GM19324 (cell line): ENCODE measurements at regions not wholly inside any gene's neighbourhood (a gene's known extent, or its start where the extent isn't known, plus 50 kb on each side); places are given as distances from the start of the nearest gene placed in this dataset.

Source experiments
- ATAC-seq: cut with Tn5 transposase; IDR thresholded peaks from one replicate; pipeline ENCODE4 v1.9.1; 2021; ENCODE audit warnings: mild to moderate bottlenecking, moderate library complexity; ENCODE audit not compliant: unreplicated experiment, low FRiP score

- ATAC-seq = no peak
Observed at GRCh38 chr3:18838758-18839157, 309.6 kb upstream of the KCNH8 start.

- no peak for ATAC-seq
Observed at GRCh38 chr3:18837137-18837755, 311.1 kb upstream of the KCNH8 start.

GRCh38 chr3:18835021-18835420 is 313.3 kb upstream of the KCNH8 start:
- ATAC-seq = no peak

GRCh38 chr3:18830087-18830486 is 318.2 kb upstream of the KCNH8 start:
- ATAC-seq = no peak

- ATAC-seq = no peak
Observed at GRCh38 chr3:18828637-18829036, 319.7 kb upstream of the KCNH8 start.

- no peak for ATAC-seq
Observed at GRCh38 chr3:18827664-18828063, 320.6 kb upstream of the KCNH8 start.

GRCh38 chr3:18825665-18826064 is 322.6 kb upstream of the KCNH8 start:
- ATAC-seq = no peak

GRCh38 chr3:18813300-18813699 is 335.0 kb upstream of the KCNH8 start:
- no peak for ATAC-seq

GRCh38 chr3:18812316-18812715 is 336.0 kb upstream of the KCNH8 start:
- no peak for ATAC-seq

GRCh38 chr3:18810306-18810661 is 338.0 kb upstream of the KCNH8 start:
- no peak for ATAC-seq

GRCh38 chr3:18809640-18810305 is 338.5 kb upstream of the KCNH8 start:
- ATAC-seq = no peak

GRCh38 chr3:18808429-18808828 is 339.9 kb upstream of the KCNH8 start:
- no peak for ATAC-seq

- ATAC-seq = no peak
Observed at GRCh38 chr3:18807593-18807992, 340.7 kb upstream of the KCNH8 start.

- no peak for ATAC-seq
Observed at GRCh38 chr3:18806633-18807032, 341.7 kb upstream of the KCNH8 start.

GRCh38 chr3:18797378-18797777 is 350.9 kb upstream of the KCNH8 start:
- no peak for ATAC-seq

GRCh38 chr3:18795078-18795477 is 353.2 kb upstream of the KCNH8 start:
- ATAC-seq = no peak

GRCh38 chr3:18791752-18792151 is 356.6 kb upstream of the KCNH8 start:
- no peak for ATAC-seq

- no peak for ATAC-seq
Observed at GRCh38 chr3:18791182-18791581, 357.1 kb upstream of the KCNH8 start.

- no peak for ATAC-seq
Observed at GRCh38 chr3:18790384-18790783, 357.9 kb upstream of the KCNH8 start.

GRCh38 chr3:18789734-18790133 is 358.6 kb upstream of the KCNH8 start:
- no peak for ATAC-seq

- no peak for ATAC-seq
Observed at GRCh38 chr3:18787441-18787840, 360.9 kb upstream of the KCNH8 start.

GRCh38 chr3:18786650-18787323 is 361.5 kb upstream of the KCNH8 start:
- ATAC-seq = no peak
